NCI-H446 treated with DMSO at 0.1 percent for 48 hours (cell line): ENCODE measurements at regions not wholly inside any gene's neighbourhood (a gene's known extent, or its start where the extent isn't known, plus 50 kb on each side); places are given as distances from the start of the nearest gene placed in this dataset.
"Not testable (repeated sequence)": the region's sequence is repeated elsewhere in the genome, so short reads cannot be mapped to it uniquely, and the experiment has no call there.

ENCODE experiments used
- DNase-seq: peaks from one replicate; lab custom pipeline; 2025; lab: John Stamatoyannopoulos, UW

DNA sequence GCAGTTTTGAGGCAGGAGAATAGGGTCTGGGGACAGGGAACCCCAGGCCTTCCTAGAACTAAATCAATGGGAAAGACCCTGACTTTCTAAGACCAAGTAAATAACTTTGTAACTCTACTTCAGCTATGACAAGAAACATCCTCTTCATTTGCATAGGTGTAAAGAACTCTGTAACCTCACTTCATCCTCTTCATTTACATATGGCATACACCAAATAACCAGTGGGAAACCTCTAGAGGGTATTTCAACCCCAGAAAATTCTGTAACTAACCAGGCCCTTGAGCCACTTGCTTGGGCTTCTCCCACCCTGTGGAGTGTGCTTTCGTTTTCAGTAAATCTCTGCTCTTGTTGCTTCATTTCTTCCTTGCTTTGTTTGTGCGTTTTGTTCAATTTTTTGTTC, 495.6 kb downstream of the SIPA1L2 start:
- DNase-seq = no peak

DNA sequence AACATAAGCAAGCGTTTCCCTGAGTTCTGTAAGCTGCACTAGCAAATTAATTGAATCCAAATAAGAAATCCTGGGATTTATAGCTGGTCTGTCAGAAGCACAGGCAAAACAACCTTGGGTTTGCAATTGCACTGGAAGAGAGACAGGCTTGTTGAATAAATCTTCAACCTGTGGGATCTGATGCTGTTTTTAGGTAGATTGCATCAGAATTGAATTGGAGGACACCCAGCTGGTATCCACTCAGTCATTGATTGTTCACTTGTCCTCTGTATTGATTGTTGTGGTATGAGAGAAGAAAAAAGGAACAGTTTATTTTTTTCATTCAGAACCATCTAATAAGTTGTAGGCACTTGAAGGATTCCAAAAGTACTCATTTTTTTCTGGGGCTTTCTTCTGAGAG, 497.4 kb downstream of the SIPA1L2 start:
- DNase-seq = no peak

DNA sequence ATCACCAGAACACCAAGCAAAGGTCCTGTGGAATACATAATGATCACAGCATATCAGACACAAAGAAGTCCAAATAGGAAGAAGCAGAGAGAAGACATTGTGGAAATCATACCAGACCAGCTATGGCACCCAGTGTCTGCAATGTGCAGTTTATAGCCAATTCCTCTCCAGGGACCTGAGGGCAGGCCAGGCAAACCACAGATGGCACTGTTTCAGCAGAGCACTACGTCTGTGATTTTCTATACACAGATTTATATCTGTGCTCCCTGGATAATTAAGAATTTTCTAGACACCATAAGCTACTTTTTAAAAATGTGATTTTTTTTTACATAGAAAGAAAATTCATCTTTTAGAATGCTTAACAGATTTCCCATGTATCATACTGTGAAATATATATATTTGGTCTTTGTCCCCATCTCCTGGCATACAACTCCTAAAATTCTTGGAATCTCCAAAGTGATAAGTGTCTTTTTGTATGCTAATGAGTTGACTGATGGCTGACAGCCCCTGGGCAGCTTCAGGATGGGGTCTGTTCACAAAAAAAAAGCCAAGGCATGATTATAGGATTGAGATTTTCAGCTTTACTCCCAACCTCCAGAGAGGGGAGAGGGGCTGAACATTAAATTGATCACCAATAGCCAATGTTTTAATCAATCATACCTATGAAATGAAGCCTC, 498.1 kb downstream of the SIPA1L2 start:
- no peak for DNase-seq

DNA sequence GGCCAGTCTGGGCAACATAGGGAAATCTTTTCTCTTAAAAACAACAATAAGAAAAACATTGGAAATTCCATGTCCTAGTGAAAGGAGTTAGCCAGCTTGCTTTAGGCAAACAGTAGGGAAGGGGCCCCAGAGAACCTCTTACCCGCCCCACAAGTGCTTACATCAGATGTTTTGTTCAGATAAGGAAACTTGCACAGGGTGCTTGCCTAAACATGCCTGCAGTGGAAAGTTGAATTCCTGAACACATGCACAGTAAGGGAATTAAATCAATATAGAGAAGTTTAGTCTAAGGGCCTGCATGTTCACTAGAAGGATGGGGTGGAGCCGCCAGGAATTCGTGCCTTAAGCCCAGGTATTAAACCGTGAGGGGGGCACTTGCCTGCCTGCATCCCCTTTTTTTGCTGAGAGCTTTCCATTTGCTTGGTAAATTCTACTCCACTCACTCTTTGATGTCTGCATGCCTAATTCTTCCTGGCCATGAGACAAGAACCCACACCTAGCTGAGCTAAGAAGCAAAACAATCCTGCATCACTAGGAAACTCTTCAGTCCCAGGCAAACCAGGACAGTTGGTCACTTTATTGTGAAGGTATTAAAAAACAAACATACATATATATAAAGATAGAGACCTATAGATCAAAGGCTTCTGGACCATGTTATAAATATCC, 499.0 kb downstream of the SIPA1L2 start:
- DNase-seq = no peak

- no peak for DNase-seq
Measured at GRCh38 chr1:232127190-232127589, 500.6 kb downstream of the DISC1 start.

- DNase-seq = no peak
Measured at GRCh38 chr1:232123775-232124659, 497.4 kb downstream of the DISC1 start.

DNA sequence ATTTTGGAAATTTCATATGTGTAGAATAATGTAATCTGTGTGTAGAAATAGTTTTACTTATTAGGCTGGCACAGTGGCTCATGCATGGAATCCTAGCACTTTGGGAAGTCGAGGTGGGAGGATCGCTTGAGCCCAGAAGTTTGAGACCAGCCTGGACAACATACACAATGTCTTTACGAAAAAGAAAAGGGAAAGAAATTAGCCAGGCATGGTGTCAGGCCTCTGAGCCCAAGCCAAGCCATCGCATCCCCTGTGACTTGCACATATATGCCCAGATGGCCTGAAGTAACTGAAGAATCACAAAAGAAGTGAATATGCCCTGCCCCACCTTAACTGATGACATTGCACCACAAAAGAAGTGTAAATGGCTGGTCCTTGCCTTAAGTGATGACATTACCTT, 491.3 kb downstream of the DISC1 start:
- DNase-seq = not testable (repeated sequence)

DNA sequence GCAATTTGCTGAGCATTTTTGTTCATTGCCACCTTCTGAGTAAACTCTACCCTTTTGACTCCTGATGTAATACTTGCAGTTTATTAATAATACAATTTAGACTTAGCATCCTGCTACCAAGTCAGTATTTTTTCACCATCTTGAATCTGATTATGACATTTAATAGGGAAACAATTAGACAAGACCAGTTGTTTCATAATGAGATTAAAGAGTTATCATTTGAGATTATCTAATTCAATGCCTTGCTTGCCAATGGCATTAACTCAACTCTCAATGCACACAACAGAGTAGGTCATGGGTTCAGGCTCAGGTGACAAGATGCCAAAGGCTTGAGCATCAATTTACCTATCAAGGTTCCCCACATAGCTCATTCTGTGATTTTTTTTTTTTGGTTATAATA, 488.4 kb downstream of the DISC1 start:
- DNase-seq = no peak

- DNase-seq = no peak
Measured at GRCh38 chr1:232112076-232112475, 485.5 kb downstream of the DISC1 start.

- DNase-seq = peak; percentile 10
Measured at GRCh38 chr1:232111611-232112010, 485.0 kb downstream of the DISC1 start.

GRCh38 chr1:232110281-232111090, 483.9 kb downstream of the DISC1 start:
- DNase-seq = no peak

DNA sequence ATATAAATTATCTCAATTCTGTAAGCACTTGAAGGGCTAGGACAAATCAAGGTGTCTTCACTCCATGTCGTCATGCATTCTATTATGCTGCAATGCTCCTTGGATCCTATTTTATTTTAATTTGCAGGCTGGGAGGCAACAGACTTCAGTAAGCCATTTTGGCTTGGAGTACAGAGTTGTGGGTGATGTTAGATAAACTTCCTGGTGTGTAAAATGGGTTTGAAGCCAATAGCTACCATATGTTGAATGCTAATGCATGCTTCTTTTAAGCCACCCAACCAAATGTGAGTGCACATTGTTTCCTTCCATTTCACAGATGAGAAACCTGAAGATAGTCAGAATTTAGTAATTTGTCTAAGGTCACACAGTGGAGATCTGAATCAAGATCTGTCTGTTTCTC, 482.8 kb downstream of the DISC1 start:
- DNase-seq = no peak

- no peak for DNase-seq
Measured at GRCh38 chr1:232108598-232108997, 482.0 kb downstream of the DISC1 start.

DNA sequence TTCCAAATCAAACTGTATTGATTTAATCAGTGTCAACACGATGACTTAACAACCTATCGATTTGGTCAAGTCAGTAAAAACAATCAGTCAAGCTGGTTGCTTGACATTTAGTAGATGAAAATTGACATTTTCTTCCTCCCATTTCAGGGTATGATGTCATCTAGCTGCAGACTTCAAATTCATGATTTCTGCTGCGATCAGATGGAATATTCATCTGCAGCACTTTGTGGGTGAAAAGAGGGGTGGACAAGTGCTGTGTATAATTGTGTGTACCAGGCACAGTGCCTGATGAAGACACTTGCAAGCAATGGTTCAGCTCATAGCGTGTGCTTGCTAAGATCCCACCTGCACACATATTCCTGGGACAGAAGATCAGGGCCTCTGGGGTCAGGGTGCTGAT, 479.8 kb downstream of the DISC1 start:
- DNase-seq = no peak

DNA sequence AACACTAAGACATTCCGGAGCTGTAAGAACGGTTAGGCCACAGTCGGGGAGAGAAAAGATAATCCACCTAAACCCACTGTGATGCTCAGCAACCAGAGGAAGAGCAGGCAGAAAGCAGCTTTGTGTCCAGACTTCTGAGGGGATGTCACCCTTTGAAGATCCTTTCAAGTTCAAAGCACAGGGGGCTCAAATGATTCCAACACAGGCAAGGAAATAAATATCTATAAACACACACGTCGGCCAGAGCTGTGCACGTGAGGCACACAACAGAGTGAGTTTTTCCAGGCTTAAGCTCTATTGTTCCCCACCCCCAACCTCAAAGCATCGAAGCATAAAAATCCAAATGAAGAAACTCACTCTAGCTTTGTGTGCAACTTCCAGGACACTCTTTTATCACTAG, 479.0 kb downstream of the DISC1 start:
- DNase-seq = no peak

DNA sequence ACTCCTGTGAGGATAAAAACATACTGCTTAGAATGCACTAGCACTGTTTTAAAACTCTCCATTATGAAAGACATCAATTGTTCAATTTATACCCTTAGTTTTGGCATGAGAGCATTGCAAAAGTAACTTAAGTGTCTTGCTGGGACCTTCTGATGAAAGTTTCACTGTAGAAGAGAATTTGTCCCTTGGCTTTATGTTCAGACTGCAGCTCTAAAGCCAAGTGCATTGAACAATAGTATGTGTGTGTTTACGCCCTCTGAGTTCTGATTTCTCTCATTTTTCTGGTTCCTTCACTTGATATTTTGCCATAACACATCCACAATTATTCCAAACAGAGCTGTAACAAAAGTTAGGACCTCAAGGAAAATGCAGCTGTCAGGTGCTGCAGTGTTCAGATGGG, 474.6 kb downstream of the DISC1 start:
- no peak for DNase-seq

DNA sequence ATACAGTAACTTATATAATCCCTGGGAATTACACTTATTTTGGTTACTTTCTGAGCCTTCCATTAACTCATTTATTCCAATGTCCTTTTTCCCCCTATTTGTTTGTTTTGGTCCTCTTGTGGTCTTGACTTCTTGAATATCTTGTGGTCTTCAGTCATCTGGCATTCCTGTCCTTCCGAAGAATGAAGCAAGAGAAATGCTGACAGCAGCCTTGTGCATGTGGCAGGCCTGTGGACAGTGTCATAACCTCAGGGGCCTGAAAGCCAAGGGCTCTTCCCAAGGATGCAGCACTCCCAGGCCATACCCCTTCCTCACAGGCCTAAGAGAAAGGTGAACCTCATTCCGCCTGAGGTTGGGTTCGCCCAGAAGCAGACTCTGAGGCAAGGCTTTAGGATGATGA, 470.2 kb downstream of the DISC1 start:
- DNase-seq = no peak
